HS-27A (cell line): ENCODE measurements at regions not wholly inside any gene's neighbourhood (a gene's known extent, or its start where the extent isn't known, plus 50 kb on each side); places are given as distances from the start of the nearest gene placed in this dataset.
A peak's percentile ranks its signal among the peaks of the same experiment; 100 is the strongest.

ENCODE experiments used
- DNase-seq: peaks from one replicate; pipeline ENCODE4 v3.0.0-alpha.2; 2012; ENCODE audit warnings: low read depth, missing footprints

GRCh38 chr14:76974365-76974764, 54.1 kb downstream of the IRF2BPL start:
- no peak for DNase-seq

GRCh38 chr14:76971549-76971948, 57.0 kb downstream of the IRF2BPL start:
- DNase-seq = no peak

- DNase-seq = no peak
Observed at GRCh38 chr14:76968621-76969063, 59.9 kb downstream of the IRF2BPL start.

- DNase-seq = no peak
Observed at GRCh38 chr14:76967788-76968187, 60.7 kb downstream of the IRF2BPL start.

- DNase-seq = no peak
Observed at GRCh38 chr14:76965232-76965631, 63.3 kb downstream of the IRF2BPL start.

- no peak for DNase-seq
Observed at GRCh38 chr14:76964695-76965094, 63.8 kb downstream of the IRF2BPL start.

- DNase-seq = no peak
Observed at GRCh38 chr14:76963372-76963771, 65.1 kb downstream of the IRF2BPL start.

GRCh38 chr14:76962303-76962660, 66.2 kb downstream of the IRF2BPL start:
- no peak for DNase-seq

GRCh38 chr14:76961631-76962302, 66.7 kb downstream of the IRF2BPL start:
- DNase-seq = no peak

GRCh38 chr14:76958980-76959710, 69.4 kb downstream of the IRF2BPL start:
- no peak for DNase-seq

GRCh38 chr14:76958020-76958979, 70.2 kb downstream of the IRF2BPL start:
- DNase-seq = no peak

- DNase-seq = no peak
Observed at GRCh38 chr14:76957224-76957891, 71.2 kb downstream of the IRF2BPL start.

GRCh38 chr14:76956316-76957090, 72.0 kb downstream of the IRF2BPL start:
- peak; percentile 76 for DNase-seq

- no peak for DNase-seq
Observed at GRCh38 chr14:76955575-76956315, 72.8 kb downstream of the IRF2BPL start.

- DNase-seq = no peak
Observed at GRCh38 chr14:76954394-76955190, 73.9 kb downstream of the IRF2BPL start.

- DNase-seq = no peak
Observed at GRCh38 chr14:76953311-76953945, 75.1 kb downstream of the IRF2BPL start.

GRCh38 chr14:76951166-76951565, 77.3 kb downstream of the IRF2BPL start:
- no peak for DNase-seq

- DNase-seq = no peak
Observed at GRCh38 chr14:76950055-76951020, 78.2 kb downstream of the IRF2BPL start.
